Renal pelvis (tissue), 1 donor: ENCODE measurements at regions not wholly inside any gene's neighbourhood (a gene's known extent, or its start where the extent isn't known, plus 50 kb on each side); places are given as distances from the start of the nearest gene placed in this dataset.
A peak's percentile ranks its signal among the peaks of the same experiment; 100 is the strongest.

Experiments used
- DNase-seq: peaks from one replicate; pipeline ENCODE4 v3.0.0-alpha.2; 2013

- DNase-seq = no peak
Observed at GRCh38 chr3:72565593-72565992, 282.7 kb downstream of the SHQ1 start.

- DNase-seq = no peak
Observed at GRCh38 chr3:72563690-72564370, 284.4 kb downstream of the SHQ1 start.

GRCh38 chr3:72560846-72561675 is 287.2 kb downstream of the SHQ1 start:
- no peak for DNase-seq

GRCh38 chr3:72559385-72559784 is 288.9 kb downstream of the SHQ1 start:
- no peak for DNase-seq

- no peak for DNase-seq
Observed at GRCh38 chr3:72558001-72558400, 290.2 kb downstream of the SHQ1 start.

- DNase-seq = no peak
Observed at GRCh38 chr3:72555714-72556113, 292.5 kb downstream of the SHQ1 start.

GRCh38 chr3:72554689-72555088 is 293.6 kb downstream of the SHQ1 start:
- DNase-seq = no peak

GRCh38 chr3:72553298-72553697 is 294.9 kb downstream of the SHQ1 start:
- no peak for DNase-seq

- DNase-seq = peak; percentile 38
Observed at GRCh38 chr3:72550582-72551262, 297.5 kb downstream of the SHQ1 start.

- DNase-seq = no peak
Observed at GRCh38 chr3:72549761-72550581, 298.3 kb downstream of the SHQ1 start.

GRCh38 chr3:72548981-72549380 is 299.3 kb downstream of the SHQ1 start:
- DNase-seq = no peak

GRCh38 chr3:72548461-72548860 is 299.8 kb downstream of the SHQ1 start:
- no peak for DNase-seq

GRCh38 chr3:72547183-72547582 is 301.1 kb downstream of the SHQ1 start:
- no peak for DNase-seq

- no peak for DNase-seq
Observed at GRCh38 chr3:72544239-72544638, 304.0 kb downstream of the SHQ1 start.

- DNase-seq = no peak
Observed at GRCh38 chr3:72543246-72543645, 305.0 kb downstream of the SHQ1 start.

GRCh38 chr3:72542781-72543180 is 305.5 kb downstream of the SHQ1 start:
- no peak for DNase-seq

GRCh38 chr3:72539856-72540255 is 308.4 kb downstream of the SHQ1 start:
- no peak for DNase-seq

- no peak for DNase-seq
Observed at GRCh38 chr3:72538070-72538745, 310.0 kb downstream of the SHQ1 start.

GRCh38 chr3:72537448-72537847 is 310.8 kb downstream of the SHQ1 start:
- no peak for DNase-seq

- DNase-seq = no peak
Observed at GRCh38 chr3:72536878-72537267, 311.4 kb downstream of the SHQ1 start.

GRCh38 chr3:72536206-72536877 is 311.9 kb downstream of the SHQ1 start:
- DNase-seq = no peak
